ENCODE measurements at regions not wholly inside any gene's neighbourhood (a gene's known extent, or its start where the extent isn't known, plus 50 kb on each side); places are given as distances from the start of the nearest gene placed in this dataset.
A peak's percentile ranks its signal among the peaks of the same experiment; 100 is the strongest.

GRCh38 chr15:62431008-62431797 is 266.1 kb upstream of the C2CD4B start:
- no peak for DNase-seq
- intact Hi-C loops (cut with DNase I): no loop called here

DNA sequence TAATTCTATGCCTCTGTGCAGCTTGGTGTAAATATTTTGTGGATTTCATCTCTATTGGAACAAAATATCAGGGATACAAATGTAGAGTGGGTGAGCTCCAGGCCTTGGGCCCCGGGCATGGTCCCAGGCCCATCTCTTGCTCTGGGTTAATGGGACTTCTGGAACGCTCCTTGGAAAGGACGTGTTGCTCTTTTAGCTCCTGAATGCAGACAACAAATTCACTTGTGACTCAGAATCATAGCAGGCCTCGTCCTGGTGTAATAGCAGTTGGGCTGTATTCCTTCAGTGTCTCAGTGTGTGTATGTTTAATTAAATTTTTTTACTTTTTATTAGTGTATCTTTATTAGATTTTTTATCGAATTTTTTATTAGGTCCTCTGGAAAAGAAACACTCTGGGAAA is 266.7 kb upstream of the C2CD4B start:
- no peak for DNase-seq
- intact Hi-C loops (cut with DNase I): no loop called here

DNA sequence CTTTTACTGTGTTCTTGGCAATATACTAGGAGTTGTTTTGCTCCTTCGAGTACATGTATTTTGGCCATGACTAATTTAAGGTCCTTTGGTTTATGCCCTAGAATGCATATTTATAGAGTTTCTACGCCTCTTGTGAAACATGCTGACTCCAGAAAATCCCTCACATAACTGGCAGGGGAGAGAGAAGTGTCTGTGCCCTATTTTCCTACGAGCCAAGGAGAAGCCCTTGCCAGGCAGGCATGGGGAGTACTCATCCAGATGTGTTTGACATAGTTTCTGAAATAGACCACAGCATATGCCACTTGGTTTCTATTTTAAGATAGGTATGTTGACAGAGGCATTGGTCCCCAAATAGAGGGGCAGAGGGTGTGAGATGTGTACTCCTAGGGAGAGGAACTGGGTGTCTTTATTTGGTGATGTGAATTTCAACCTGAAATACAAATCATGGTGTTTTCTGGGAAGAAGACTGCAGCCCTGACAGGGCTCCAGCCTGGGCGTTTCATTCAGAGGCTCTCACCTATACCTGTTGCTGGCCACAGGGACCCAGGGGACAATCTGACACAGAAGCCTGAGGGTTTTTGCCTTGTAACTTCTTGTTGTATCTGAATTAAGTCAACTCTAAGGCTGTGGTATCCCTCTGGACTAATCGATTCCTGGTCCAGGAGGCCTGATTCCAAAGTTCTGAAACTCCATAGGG is 267.8 kb upstream of the C2CD4B start:
- intact Hi-C loops (cut with DNase I): no loop called here
- no peak for DNase-seq

DNA sequence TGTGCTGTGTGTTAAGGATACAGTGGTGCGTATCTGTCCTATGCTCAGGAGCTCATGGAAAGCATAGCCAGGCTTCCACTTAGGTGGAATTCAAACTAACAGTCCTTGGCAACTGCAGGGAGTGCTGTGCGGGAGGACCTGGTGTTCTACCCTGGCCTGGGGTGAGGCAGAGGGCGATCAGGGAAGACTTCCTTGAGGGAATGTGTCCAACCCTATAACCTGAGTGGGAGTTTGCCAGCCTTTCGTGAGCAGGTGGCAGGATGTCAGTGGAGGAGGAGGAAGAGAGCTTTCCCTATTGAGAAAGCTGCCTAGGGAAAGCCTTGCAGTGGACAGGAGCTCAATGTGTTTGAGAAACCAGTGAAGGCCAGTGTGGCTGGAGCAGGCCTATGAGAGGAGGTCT is 271.1 kb upstream of the C2CD4B start:
- DNase-seq: no peak
- intact Hi-C loops (cut with DNase I): no loop called here

- no peak for DNase-seq
- intact Hi-C loops (cut with DNase I): no loop called here
Observed at GRCh38 chr15:62437753-62438152, 272.7 kb upstream of the C2CD4B start.

GRCh38 chr15:62439543-62440016 is 274.5 kb upstream of the C2CD4B start:
- intact Hi-C loops (cut with DNase I): no loop called here
- no peak for DNase-seq

DNA sequence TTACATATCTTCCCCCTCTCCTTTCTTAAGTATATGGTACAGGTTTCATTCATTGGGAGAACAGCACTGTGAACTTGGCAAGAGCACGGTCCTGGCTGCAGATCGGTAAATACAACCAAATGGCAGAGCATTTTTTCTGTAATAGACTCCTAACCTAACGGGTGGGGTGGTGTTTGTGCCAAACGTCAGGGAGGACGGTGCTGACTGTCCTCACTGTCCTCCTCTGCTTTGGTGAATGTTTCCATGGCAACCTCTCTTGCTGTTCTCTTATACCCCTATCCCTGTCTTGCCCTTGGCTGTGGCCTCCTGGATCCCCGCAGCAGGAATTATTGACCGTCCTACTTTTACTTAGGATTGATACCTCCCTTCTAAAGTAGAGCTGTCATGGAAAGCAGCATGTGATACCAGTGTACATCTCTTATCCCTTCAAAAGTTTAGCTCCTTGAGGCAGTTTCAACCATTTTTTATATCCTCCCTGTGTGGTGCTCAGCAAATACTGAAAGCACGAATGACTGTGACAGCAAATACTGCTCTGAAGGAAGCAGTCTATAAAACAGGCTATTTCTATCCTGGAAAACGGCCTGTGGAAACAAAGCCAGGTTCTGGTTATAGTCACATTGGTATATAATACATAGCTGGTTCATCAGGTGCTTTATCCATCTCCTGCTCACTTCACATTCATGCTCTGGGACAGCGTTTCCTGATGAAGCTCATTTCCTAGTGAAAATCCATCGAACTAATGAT is 275.4 kb upstream of the C2CD4B start:
- intact Hi-C loops (cut with DNase I): no loop called here
- DNase-seq: no peak

- intact Hi-C loops (cut with DNase I): no loop called here
Observed at GRCh38 chr15:62444104-62445022, 279.3 kb upstream of the C2CD4B start.

GRCh38 chr15:62445244-62445643 is 280.2 kb upstream of the C2CD4B start:
- intact Hi-C loops (cut with DNase I): no loop called here
- DNase-seq: no peak

More at GRCh38 chr15:62444104-62445022, 279.3 kb upstream of the C2CD4B start:
- peak in 1 of 10 donors; percentile 15 for DNase-seq

DNA sequence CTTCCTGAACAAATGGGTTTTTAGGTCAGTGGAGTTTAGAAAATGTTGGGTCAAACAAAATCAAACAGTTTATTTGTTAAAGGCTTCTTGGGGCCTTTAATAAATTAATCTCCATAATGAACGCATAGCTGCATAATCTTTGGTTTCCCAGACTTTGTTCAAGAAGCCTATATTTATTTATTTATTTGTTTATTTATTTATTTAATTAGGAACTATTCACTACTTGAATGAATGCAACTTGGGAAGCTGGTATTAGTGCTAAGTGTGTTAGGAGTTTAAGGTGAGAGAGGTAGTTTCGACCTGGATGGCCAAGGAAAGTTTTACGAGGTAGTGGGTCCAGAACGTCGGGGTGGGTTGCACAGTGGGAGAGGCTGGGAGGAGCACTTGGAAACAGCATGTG is 281.9 kb upstream of the C2CD4B start:
- intact Hi-C loops (cut with DNase I): no loop called here
- no peak for DNase-seq

DNA sequence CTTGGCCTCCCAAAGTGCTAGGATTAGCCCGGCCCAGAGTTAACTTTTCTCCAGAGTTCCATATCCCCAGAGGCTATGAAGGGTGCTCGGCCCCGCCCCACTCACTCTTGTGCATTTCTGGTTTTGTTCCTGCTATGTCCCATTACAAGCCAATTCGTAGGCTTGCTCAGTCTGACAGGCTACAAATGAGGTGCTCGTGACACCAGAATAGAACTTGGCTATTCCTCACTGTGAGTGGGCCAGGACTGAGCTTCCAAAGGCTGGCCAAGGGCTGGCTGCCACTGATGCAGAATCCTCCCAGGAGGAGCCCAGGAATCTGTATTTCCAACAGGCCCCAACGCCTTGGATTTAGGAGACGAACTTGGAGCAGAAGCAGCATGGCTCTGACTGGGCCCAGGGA is 282.7 kb upstream of the C2CD4B start:
- intact Hi-C loops (cut with DNase I): no loop called here
- DNase-seq: no peak

GRCh38 chr15:62449638-62450037 is 284.6 kb upstream of the C2CD4B start:
- intact Hi-C loops (cut with DNase I): no loop called here
- DNase-seq: no peak

DNA sequence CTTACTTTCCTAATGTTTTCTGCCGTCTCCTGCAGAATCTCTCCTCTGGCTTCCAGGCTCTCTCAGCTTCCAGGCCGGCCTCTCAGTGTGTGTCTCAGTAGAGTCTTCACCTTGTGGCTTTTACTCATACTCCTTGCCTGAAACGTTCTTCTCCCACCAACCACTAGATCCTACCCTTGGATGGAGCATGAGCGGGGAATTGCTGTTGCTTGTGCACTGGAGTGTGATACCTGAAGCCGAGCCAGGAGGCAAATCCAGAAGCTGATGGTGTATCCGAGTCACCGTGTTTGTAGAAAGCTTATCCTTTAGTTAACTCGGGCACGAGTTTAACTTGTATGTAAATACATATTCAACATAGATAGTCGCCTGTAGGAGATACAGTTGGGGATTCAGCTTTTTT is 285.0 kb upstream of the C2CD4B start:
- intact Hi-C loops (cut with DNase I): no loop called here

GRCh38 chr15:62452026-62452425 is 286.9 kb upstream of the C2CD4B start:
- intact Hi-C loops (cut with DNase I): no loop called here
- no peak for DNase-seq

More for the DNA sequence above, 285.0 kb upstream of the C2CD4B start:
- DNase-seq: no peak

GRCh38 chr15:62452667-62453066 is 287.6 kb upstream of the C2CD4B start:
- intact Hi-C loops (cut with DNase I): no loop called here
- no peak for DNase-seq

DNA sequence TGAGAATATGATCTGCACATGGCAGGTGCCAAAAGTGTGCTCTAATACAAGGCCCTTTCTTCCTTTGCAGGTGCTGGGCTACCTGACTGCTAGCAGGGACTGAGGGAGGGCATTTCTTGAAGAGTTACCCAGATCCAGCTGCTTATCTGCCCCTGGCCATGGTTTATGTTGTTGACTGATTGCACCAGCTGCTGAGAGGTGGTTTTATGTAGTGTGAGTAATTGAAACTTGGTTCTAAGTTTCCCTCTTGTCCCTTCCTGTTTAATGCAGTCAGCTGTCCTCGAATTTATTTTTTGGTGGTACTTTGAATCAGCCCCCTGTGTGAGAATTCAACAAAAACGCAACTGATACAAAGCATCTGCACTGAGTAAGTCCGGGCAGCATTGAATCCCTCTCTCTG is 288.3 kb upstream of the C2CD4B start:
- intact Hi-C loops (cut with DNase I): no loop called here
- DNase-seq: no peak

- intact Hi-C loops (cut with DNase I): no loop called here
- DNase-seq: no peak
Observed at GRCh38 chr15:62453981-62454380, 288.9 kb upstream of the C2CD4B start.

DNA sequence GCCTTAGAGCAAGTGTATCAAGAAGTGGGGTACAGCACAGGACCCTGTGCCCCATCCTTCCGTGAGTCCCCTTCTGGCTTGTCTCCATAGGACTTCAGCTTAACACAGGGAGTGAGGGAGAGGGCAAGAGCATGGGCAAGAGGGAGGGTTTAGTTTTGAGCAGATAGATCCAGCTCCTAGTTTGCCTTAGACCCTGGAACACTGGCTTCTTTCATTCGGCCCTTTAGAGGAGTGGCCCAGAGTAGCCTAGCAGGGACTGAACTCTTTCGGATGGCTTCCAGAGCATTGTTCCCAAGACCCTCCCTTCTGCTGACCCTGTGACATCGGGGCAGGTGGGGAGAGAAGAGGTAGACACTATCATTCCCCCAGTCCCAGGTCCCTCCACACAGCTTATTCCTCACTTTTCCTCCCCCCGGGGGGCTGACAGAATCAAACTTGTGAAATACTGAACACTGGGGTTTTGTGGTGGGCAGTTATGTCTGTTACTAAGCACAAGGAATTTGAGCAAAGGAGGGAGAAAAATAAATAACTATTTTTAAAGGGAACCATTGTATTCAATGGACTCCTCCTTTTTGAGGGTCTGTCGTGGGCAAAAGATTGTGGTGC is 289.6 kb upstream of the C2CD4B start:
- intact Hi-C loops (cut with DNase I): no loop called here
- DNase-seq: no peak

DNA sequence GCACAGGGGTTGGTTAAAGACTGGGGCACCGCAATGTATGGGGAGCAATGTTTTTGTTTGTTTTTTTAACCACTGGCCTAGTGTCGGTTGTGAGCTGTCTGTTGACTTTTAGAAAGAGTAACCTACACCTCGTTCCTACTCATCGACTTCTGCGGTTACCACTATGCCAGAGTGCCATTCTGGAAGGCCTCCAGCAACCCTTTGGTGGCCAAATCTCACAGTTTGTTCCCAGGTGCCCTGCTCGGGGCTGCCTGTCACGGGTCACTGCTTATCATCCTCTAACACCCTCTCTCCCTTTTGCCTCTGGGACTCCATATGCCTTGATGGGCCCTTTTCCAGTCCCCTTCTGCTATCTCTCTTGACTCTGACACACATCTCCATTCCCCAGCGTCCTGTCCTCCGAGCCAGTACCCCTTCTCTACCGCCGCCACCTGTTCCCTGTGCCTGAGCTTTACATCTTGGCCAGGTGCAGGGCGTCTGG is 290.4 kb upstream of the C2CD4B start:
- DNase-seq: no peak
- intact Hi-C loops (cut with DNase I): no loop called here

Measured in posterior cingulate gyrus (tissue), 11 donors.